ENCODE measurements at regions not wholly inside any gene's neighbourhood (a gene's known extent, or its start where the extent isn't known, plus 50 kb on each side); places are given as distances from the start of the nearest gene placed in this dataset.
A peak's percentile ranks its signal among the peaks of the same experiment; 100 is the strongest.

GRCh38 chr20:11267762-11268335, 594.0 kb upstream of the JAG1 start:
- H3K27ac ChIP-seq: peak overlapping the region; percentile 89

GRCh38 chr20:11270566-11270965, 596.8 kb upstream of the JAG1 start:
- DNase-seq (ENCODE audit: low read depth in 1 of 2, low spot score in 1 of 2): peak in 1 of 2 donors; percentile 20
- Histone ChIP-seq H3K4me1 (ENCODE audit: low read depth) (peaks cover 35% of the 10 kb centered on the region), H3K27me3 (no peaks in the 10 kb centered on the region), H3K9me3 (ENCODE audit: low read depth) (no peaks in the 10 kb centered on the region), H3K36me3 (no peaks in the 10 kb centered on the region), H3K4me3 (no peak overlapping the region), H3K27ac (no peak overlapping the region)
- TF ChIP-seq CTCF (IDR thresholded peaks at IDR 0.05; ENCODE audit: low read depth, low read length): no peak

More at GRCh38 chr20:11267762-11268335, 594.0 kb upstream of the JAG1 start:
- Histone ChIP-seq H3K36me3 (no peaks in the 10 kb centered on the region), H3K4me1 (ENCODE audit: low read depth) (peaks cover 31% of the 10 kb centered on the region), H3K4me3 (no peak overlapping the region), H3K9me3 (ENCODE audit: low read depth) (no peaks in the 10 kb centered on the region), H3K27me3 (no peaks in the 10 kb centered on the region)
- no peak for TF ChIP-seq CTCF (IDR thresholded peaks at IDR 0.05; ENCODE audit: low read depth, low read length)
- peak in 1 of 2 donors; percentile 27 for DNase-seq (ENCODE audit: low read depth in 1 of 2, low spot score in 1 of 2)

GRCh38 chr20:11271319-11271718, 597.5 kb upstream of the JAG1 start:
- Histone ChIP-seq H3K27me3 (no peaks in the 10 kb centered on the region), H3K27ac (no peak overlapping the region), H3K4me1 (ENCODE audit: low read depth) (peaks cover 35% of the 10 kb centered on the region), H3K4me3 (no peak overlapping the region), H3K36me3 (no peaks in the 10 kb centered on the region), H3K9me3 (ENCODE audit: low read depth) (no peaks in the 10 kb centered on the region)
- TF ChIP-seq CTCF (IDR thresholded peaks at IDR 0.05; ENCODE audit: low read depth, low read length): no peak
- peak in 1 of 2 donors; percentile 38 for DNase-seq (ENCODE audit: low read depth in 1 of 2, low spot score in 1 of 2)

GRCh38 chr20:11271920-11272594, 598.3 kb upstream of the JAG1 start:
- no peak for TF ChIP-seq CTCF (IDR thresholded peaks at IDR 0.05; ENCODE audit: low read depth, low read length)
- Histone ChIP-seq H3K4me1 (ENCODE audit: low read depth) (peaks cover 30% of the 10 kb centered on the region), H3K27ac (no peak overlapping the region), H3K4me3 (no peak overlapping the region), H3K9me3 (ENCODE audit: low read depth) (no peaks in the 10 kb centered on the region), H3K36me3 (no peaks in the 10 kb centered on the region), H3K27me3 (no peaks in the 10 kb centered on the region)
- DNase-seq (ENCODE audit: low read depth in 1 of 2, low spot score in 1 of 2): no peak

- peak; percentile 42 for TF ChIP-seq CTCF (IDR thresholded peaks at IDR 0.05; ENCODE audit: low read depth, low read length)
- DNase-seq (ENCODE audit: low read depth in 1 of 2, low spot score in 1 of 2): peak; percentile 77 to 78
- Histone ChIP-seq H3K27me3 (no peaks in the 10 kb centered on the region), H3K4me1 (ENCODE audit: low read depth) (peaks cover 19% of the 10 kb centered on the region), H3K4me3 (no peak overlapping the region), H3K27ac (no peak overlapping the region), H3K36me3 (no peaks in the 10 kb centered on the region), H3K9me3 (ENCODE audit: low read depth) (no peaks in the 10 kb centered on the region)
Observed at GRCh38 chr20:11274141-11274594, 600.4 kb upstream of the JAG1 start.
